ENCODE measurements at regions not wholly inside any gene's neighbourhood (a gene's known extent, or its start where the extent isn't known, plus 50 kb on each side); places are given as distances from the start of the nearest gene placed in this dataset.

- H3K9ac ChIP-seq (ENCODE audit: low read length) = no peak overlapping the region
- no peak overlapping the region for H3K4me2 ChIP-seq (ENCODE audit: low read length)
- no peaks in the 10 kb centered on the region for H3F3A ChIP-seq (ENCODE audit: insufficient read depth, low read length, poor library complexity, severe bottlenecking)
- no peaks in the 10 kb centered on the region for H3K79me2 ChIP-seq (replicated peaks; ENCODE audit: insufficient read depth, low read length)
- H4K20me1 ChIP-seq (ENCODE audit: insufficient read depth) = no peaks in the 10 kb centered on the region
- no peak overlapping the region for H3K4me3 ChIP-seq (ENCODE audit: low read length)
- H3K27ac ChIP-seq (ENCODE audit: low read length) = no peak overlapping the region
- H2AFZ ChIP-seq (ENCODE audit: low read depth, low read length) = no peak overlapping the region
- H3K9me3 ChIP-seq (ENCODE audit: low read length) = no peaks in the 10 kb centered on the region
- no peaks in the 10 kb centered on the region for H3K36me3 ChIP-seq (ENCODE audit: insufficient read depth, low read length)
- TF ChIP-seq TAF1 (IDR thresholded peaks at IDR 0.05; ENCODE audit: low read depth) = no peak
- TF ChIP-seq CTCF (IDR thresholded peaks at IDR 0.05; ENCODE audit: poor library complexity, severe bottlenecking) = no peak
- TF ChIP-seq RAD21 (conservative IDR thresholded peaks at IDR 0.05) = no peak
- TF ChIP-seq MXI1 (conservative IDR thresholded peaks at IDR 0.05; ENCODE audit: poor library complexity, severe bottlenecking) = no peak
- no peak for TF ChIP-seq EP300 (conservative IDR thresholded peaks at IDR 0.05; ENCODE audit: poor library complexity, severe bottlenecking)
- no peak for TF ChIP-seq EZH2 (IDR thresholded peaks at IDR 0.05; ENCODE audit: borderline replicate concordance, insufficient read depth, low read length, poor library complexity, severe bottlenecking)
- TF ChIP-seq SMC3 (conservative IDR thresholded peaks at IDR 0.05; ENCODE audit: poor library complexity) = no peak
- TF ChIP-seq POLR2AphosphoS5 (IDR thresholded peaks at IDR 0.05) = no peak
- no peak for TF ChIP-seq REST (IDR thresholded peaks at IDR 0.05; ENCODE audit: borderline replicate concordance)
- no peaks in the 10 kb centered on the region for H3K27me3 ChIP-seq (ENCODE audit: insufficient read depth, low read depth, low read length)
- H3K9me2 ChIP-seq (ENCODE audit: insufficient read depth, low read length) = no peaks in the 10 kb centered on the region
Measured at GRCh38 chr5:91910655-91911054, 527.5 kb upstream of the ARRDC3 start.

- H3K79me2 ChIP-seq (replicated peaks; ENCODE audit: insufficient read depth, low read length) = no peaks in the 10 kb centered on the region
- H3K36me3 ChIP-seq (ENCODE audit: insufficient read depth, low read length) = no peaks in the 10 kb centered on the region
- no peaks in the 10 kb centered on the region for H3K9me3 ChIP-seq (ENCODE audit: low read length)
- no peak overlapping the region for H2AFZ ChIP-seq (ENCODE audit: low read depth, low read length)
- H4K20me1 ChIP-seq (ENCODE audit: insufficient read depth) = no peaks in the 10 kb centered on the region
- no peak for TF ChIP-seq REST (IDR thresholded peaks at IDR 0.05; ENCODE audit: borderline replicate concordance)
- no peak for TF ChIP-seq EZH2 (IDR thresholded peaks at IDR 0.05; ENCODE audit: borderline replicate concordance, insufficient read depth, low read length, poor library complexity, severe bottlenecking)
- TF ChIP-seq MXI1 (conservative IDR thresholded peaks at IDR 0.05; ENCODE audit: poor library complexity, severe bottlenecking) = no peak
- no peak for TF ChIP-seq RAD21 (conservative IDR thresholded peaks at IDR 0.05)
- no peaks in the 10 kb centered on the region for H3K27me3 ChIP-seq (ENCODE audit: insufficient read depth, low read depth, low read length)
- no peak overlapping the region for H3K4me3 ChIP-seq (ENCODE audit: low read length)
- H3K9ac ChIP-seq (ENCODE audit: low read length) = no peak overlapping the region
- no peaks in the 10 kb centered on the region for H3F3A ChIP-seq (ENCODE audit: insufficient read depth, low read length, poor library complexity, severe bottlenecking)
- no peak overlapping the region for H3K4me2 ChIP-seq (ENCODE audit: low read length)
- no peak overlapping the region for H3K27ac ChIP-seq (ENCODE audit: low read length)
- H3K9me2 ChIP-seq (ENCODE audit: insufficient read depth, low read length) = no peaks in the 10 kb centered on the region
Measured at GRCh38 chr5:91910247-91910646, 527.1 kb upstream of the ARRDC3 start.
